ENCODE measurements at regions not wholly inside any gene's neighbourhood (a gene's known extent, or its start where the extent isn't known, plus 50 kb on each side); places are given as distances from the start of the nearest gene placed in this dataset.

DNA sequence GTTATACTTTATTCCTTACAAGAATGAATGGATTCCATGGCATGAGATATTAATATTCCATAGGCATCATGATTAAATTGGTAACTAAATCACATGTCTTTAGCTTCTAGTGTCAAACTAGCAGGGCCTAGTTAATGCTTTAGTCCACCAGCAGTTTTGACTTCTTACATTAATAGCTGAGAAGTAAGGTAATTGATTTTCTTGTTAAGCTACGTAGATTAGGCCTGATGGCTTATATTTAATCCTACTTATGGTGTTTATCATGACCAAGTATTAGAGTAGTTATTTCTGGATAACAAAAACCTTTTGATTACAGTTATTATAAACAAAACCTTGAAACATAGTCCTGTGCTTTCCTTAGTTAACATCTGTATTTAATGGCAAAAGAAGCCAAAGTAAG lies 184.5 kb downstream of the TANC2 start:
- Histone ChIP-seq H3K4me3 (ENCODE audit: low read depth, low read length) (peak overlapping the region; percentile 35), H3K27me3 (ENCODE audit: insufficient read depth, low read depth, severe bottlenecking) (no peaks in the 10 kb centered on the region), H3K9me3 (ENCODE audit: severe bottlenecking) (no peaks in the 10 kb centered on the region), H3K27ac (peak overlapping the region; percentile 89), H3K36me3 (no peaks in the 10 kb centered on the region)
- DNase-seq: no peak
- TF ChIP-seq, protein P1, sequence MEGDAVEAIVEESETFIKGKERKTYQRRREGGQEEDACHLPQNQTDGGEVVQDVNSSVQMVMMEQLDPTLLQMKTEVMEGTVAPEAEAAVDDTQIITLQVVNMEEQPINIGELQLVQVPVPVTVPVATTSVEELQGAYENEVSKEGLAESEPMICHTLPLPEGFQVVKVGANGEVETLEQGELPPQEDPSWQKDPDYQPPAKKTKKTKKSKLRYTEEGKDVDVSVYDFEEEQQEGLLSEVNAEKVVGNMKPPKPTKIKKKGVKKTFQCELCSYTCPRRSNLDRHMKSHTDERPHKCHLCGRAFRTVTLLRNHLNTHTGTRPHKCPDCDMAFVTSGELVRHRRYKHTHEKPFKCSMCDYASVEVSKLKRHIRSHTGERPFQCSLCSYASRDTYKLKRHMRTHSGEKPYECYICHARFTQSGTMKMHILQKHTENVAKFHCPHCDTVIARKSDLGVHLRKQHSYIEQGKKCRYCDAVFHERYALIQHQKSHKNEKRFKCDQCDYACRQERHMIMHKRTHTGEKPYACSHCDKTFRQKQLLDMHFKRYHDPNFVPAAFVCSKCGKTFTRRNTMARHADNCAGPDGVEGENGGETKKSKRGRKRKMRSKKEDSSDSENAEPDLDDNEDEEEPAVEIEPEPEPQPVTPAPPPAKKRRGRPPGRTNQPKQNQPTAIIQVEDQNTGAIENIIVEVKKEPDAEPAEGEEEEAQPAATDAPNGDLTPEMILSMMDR (IDR thresholded peaks at IDR 0.05; ENCODE audit: low read depth, low read length): no peak

DNA sequence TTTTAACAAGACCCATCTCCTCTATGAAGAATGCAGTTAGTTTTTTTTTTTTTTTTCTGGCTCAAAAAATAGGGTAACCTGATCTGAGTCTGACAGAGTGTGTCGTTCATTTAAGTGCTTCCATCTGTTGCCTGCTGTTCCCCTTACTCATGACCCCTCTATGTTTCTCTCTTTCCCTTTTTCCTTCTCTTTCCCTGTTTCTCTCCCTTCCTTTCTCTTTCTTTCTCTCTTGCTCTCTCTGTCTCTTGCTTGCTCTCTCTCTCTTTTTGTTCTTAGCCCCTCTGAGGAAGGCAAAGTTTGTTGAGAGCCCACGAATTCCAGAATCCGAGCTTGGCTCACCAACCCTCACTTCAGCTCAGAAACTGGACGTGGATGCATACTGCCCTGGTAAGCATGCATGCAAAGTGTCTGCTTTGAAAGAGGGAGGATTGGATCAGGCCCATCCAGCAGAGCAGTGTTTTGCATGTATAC lies 185.0 kb downstream of the TANC2 start:
- Histone ChIP-seq H3K27me3 (ENCODE audit: insufficient read depth, low read depth, severe bottlenecking) (no peaks in the 10 kb centered on the region), H3K27ac (peak overlapping the region; percentile 89), H3K36me3 (no peaks in the 10 kb centered on the region), H3K4me3 (ENCODE audit: low read depth, low read length) (peak overlapping the region; percentile 35), H3K9me3 (ENCODE audit: severe bottlenecking) (no peaks in the 10 kb centered on the region)
- DNase-seq: peak; percentile 63
- TF ChIP-seq, protein P1 (IDR thresholded peaks at IDR 0.05; ENCODE audit: low read depth, low read length): no peak

DNA sequence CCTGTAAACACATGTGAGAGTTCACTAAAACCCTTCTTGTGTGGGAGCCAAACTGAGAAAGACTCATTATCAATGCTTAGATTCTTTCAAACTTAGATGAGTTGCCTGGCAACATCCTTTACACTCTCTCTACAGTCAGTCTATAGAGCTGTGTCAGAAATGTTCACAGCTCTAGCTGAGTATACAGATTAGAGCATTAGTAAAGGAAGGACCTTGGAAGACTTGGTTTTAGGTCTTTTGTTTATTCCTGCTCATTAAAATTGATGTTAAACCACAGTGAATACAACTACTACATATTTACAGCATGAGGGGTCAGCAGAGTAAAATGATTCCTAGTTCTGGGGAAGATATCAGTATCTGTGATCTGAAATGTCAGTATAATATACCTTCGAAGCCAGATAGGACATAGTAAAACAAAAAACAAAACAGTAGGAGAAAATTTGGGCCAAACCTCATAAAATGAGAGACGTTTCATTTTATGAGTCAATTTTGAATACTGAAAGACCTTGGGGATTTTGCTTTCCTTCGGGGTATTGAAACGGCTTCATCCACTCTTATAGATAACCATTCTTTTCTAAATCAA lies 186.0 kb downstream of the TANC2 start:
- Histone ChIP-seq H3K27ac (peak overlapping the region; percentile 89), H3K4me3 (ENCODE audit: low read depth, low read length) (peak overlapping the region; percentile 35), H3K9me3 (ENCODE audit: severe bottlenecking) (no peaks in the 10 kb centered on the region), H3K27me3 (ENCODE audit: insufficient read depth, low read depth, severe bottlenecking) (no peaks in the 10 kb centered on the region), H3K36me3 (no peaks in the 10 kb centered on the region)
- TF ChIP-seq, protein P1 (IDR thresholded peaks at IDR 0.05; ENCODE audit: low read depth, low read length): no peak
- DNase-seq: no peak

DNA sequence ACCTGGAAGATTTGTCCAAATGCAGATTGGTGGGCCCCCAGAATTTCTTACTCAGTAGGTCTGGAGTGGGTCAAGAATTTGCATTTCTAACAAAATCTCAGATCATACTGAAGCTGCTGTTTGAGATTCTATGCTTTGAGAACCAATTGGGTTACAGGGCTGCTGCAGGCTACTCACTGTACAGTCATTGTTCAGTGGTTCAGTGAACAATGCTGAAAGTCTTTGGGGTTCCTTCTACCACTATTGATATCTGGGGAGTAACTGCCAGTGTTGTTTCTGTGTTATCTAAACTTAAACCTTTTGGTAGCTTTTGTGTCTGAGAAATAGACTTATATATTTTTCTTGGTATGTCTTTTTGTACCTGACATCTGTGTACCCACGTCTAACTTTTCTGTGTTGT lies 187.5 kb downstream of the TANC2 start:
- no peak for DNase-seq
- no peak overlapping the region for H3K4me3 ChIP-seq (ENCODE audit: low read depth, low read length)
- no peak overlapping the region for H3K27ac ChIP-seq
- H3K27me3 ChIP-seq (ENCODE audit: insufficient read depth, low read depth, severe bottlenecking): no peaks in the 10 kb centered on the region
- H3K36me3 ChIP-seq: no peaks in the 10 kb centered on the region
- H3K9me3 ChIP-seq (ENCODE audit: severe bottlenecking): no peaks in the 10 kb centered on the region
- TF ChIP-seq, protein P1 (IDR thresholded peaks at IDR 0.05; ENCODE audit: low read depth, low read length): no peak

DNA sequence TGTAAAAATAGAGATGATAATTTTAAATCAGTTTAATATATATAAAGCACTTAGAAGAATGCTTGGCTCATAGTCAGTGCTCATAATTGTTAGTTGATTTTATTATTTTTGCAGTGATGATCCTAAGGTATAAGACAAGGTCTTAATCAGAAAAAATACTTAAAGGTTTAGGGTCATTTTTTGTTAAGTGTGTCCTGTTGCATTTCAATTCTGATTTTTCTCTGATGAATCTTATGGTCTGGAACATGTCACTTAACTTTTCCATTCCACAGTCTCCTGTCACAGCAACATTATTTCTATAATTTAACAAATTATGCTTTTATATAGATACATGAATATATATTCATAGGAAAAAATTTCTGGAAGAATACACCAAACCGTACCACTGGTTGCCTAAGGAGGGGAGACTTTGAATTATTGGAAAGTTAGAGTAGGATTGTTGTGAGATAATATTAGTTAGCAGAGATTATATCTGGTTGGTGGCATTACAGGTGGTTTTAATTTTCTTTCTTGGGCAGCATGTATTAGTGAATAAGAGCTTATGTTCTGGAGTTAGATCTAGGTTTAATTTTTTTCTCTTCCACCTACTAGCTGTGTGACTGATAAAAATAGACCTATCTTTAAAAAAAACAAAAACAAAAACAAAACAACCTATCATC lies 188.7 kb downstream of the TANC2 start:
- TF ChIP-seq, protein P1 (IDR thresholded peaks at IDR 0.05; ENCODE audit: low read depth, low read length): no peak
- no peak for DNase-seq
- Histone ChIP-seq H3K36me3 (no peaks in the 10 kb centered on the region), H3K27me3 (ENCODE audit: insufficient read depth, low read depth, severe bottlenecking) (no peaks in the 10 kb centered on the region), H3K4me3 (ENCODE audit: low read depth, low read length) (no peak overlapping the region), H3K9me3 (ENCODE audit: severe bottlenecking) (no peaks in the 10 kb centered on the region), H3K27ac (no peak overlapping the region)

Data from WERI-Rb-1 (cell line).